SIG-M5 treated with dmso at 0.1 percent for 504 hours (cell line): ENCODE measurements at regions not wholly inside any gene's neighbourhood (a gene's known extent, or its start where the extent isn't known, plus 50 kb on each side); places are given as distances from the start of the nearest gene placed in this dataset.

Source experiments
- DNase-seq: peaks from one replicate; lab custom pipeline; 2025; ENCODE audit not compliant: unreplicated experiment; lab: John Stamatoyannopoulos, UW

DNA sequence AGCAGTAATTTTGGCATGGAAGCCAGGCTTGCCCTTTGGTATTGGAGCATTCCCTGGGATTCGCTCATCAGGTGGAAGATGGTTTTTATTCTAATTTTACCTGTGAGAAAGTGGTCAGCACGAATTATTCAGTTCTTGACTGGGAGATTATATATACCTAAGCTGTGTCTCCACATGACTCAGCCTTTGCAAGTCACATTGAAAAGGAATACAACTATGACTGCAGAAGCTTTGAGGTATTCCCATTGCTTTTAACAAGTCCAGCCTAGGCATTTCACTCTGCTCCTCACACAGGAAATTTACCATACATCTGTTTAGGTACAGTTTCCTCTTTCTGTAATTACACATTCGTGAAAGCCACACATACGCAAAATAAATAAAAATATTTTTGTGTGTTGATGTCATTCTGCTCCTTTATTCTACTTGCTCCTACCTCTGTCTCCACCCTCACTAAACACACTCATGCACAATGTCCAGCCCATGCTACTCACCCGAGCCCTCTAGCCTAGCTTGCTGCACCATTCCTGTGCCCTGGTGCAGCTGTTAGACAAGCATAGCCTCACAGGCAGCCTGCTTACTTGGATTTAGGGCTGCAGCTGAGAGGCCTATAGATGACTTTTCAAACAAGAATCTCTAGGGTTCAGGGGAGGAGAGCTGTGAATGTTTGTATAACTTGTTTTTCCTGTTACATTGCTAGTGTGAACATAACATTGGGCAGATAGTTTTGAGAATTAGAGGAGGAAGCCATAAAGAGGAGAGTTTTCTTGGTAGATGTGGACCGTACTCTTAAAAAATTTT, 504.4 kb upstream of the FAT1 start:
- DNase-seq: no peak

DNA sequence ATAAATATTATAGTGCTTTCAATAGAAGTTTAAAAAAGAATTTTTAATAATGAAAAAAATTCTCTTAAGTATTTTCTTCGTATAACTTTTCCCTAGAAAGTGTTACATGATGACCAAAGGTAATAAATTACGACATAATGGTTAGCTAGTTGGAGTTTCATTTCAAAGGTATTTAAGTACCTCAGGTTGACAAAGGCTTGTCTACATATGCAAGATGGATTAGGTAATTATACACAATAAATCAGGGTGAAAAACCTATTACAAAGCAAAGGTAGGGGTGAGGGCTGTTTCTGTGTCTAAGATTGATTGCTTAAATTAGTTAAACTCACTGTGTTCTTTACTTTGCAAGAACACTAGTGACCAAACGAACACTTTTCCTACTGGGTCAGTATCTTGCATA, 508.5 kb upstream of the FAT1 start:
- DNase-seq: no peak

DNA sequence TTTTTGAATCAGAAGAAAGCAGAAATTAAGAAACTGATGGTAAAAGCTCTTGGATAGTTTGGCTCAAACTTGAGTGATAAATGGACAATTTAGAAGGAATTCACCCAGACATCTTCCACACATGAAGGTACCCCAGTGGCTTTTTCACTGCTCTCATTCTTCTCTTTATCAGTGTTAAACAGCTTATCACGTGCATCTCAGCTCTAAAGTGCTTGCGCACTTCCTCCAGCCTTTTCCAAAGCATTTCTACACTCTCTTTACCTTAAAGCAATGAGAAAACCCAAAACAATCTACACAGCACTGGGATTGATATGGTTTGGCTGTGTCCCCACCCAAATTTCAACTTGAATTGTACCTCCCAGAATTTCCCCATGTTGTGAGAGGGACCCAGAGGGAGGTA, 509.1 kb upstream of the FAT1 start:
- no peak for DNase-seq

DNA sequence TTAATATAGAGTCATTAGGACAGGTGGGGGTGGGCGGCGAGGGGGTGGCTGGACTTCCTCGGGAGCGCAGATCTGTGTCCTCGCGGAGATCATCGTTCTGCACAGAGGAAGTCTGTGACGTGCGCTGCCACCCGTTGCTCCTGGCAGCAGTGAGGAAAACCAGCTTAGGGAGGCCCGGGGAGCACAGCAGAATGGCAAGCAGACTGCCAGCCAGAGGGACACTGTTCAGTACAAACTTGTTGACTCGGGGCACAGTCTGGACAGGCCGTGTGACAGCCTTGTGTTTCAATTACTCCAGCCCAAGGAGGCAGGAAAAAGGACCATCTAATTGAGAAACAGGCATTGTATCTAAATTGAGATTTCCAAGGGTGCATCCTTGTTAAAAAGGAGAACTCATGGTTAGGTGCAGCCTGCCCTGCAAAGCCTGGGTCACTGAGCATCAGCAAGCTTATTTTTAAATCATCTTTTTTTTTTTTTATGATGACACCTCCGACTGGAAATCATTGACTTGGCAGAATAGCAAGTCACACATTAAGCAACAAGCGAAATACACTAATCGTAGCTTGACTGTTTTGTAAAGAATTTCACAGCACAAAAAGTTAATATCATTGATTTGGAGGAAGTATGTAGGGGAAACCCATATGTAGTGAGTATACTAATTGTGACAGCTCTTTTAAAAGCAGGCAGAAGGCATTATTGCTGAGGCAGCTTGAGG, 512.0 kb upstream of the FAT1 start:
- DNase-seq: no peak

DNA sequence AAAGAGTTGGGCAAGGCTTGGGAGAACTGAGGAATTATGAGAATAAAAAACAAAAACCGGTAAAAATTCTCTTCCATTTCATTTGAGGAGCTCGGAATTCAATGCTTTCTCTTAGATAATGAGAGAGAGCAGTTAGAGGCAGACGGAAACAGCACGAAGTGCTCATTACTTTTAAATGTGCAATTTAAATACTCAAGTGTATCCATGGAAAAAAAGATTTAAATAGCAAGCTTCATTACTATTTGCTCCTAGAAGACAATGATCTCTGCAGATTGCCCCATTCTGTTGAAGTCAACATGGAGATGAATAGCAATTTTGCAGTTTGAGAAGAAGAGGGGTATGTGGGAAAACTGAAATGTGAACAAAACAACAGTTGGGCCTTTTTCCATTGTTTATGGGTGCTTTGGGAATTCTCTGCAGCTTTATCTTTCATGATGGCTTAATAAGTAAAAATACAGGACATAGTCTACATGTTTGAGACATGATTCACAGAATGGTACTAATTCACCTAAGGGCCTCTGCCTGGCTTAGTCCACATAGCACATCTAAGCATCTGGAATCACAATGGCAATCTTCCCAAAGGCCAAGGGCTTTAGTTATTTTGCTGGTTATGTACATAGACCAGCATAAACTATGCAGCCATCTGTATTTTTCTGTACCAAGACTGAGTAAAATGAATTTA, 512.7 kb upstream of the FAT1 start:
- no peak for DNase-seq

DNA sequence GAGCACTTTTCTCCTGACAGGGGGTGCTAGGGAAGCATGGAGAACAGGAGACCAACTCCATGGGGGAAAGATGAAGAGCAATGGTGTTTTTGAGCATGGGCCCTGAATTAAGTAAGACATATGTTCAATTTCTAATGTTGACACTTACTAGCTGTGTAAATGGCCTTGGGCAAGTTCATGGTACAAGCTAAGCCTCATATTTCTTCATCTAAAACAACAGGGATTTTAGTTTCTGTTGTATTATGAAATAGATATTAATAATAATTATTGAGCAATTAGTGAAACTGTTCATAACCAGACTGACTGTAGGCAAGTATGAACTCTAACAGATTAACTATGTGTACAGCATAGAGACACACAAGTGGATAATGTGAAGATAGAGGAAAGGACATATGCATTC, 515.0 kb upstream of the FAT1 start:
- no peak for DNase-seq

DNA sequence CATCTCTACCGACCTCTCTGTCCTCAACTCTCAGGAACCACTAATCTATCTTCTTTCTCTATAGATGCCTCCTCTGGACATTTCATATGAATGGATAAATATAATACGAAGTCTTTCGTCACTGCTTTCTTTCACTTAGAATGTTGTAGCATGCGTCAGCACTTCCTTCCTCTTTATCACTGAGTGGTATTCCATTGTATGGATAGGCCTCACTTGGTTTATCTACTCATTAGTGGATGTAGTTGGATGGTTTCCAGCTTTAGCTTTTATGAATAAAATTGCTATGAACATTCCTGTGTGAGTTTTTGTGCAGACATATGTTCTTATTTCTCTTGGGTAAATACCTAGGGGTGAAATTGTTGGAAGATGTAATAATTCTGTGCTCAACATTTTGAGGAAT, 528.2 kb upstream of the FAT1 start:
- DNase-seq: no peak

DNA sequence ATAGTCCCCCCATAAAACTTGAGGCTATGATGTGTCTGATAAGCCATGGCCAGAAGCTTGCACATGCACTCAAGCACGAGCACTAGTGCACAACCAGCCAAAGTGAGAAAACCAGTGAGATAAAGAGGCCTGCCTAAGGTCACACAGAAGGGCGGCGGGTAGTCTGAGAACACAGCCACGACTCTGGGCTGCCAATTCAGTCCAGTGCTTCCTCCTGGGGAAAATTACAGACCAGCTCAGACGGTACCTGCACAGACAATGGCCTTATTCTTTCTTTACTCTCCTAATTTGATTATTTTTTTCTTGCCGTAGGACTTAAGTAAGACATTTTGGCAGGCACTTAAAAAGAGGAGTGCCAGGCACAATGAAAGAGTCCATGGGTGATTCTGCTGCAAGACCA, 533.2 kb upstream of the FAT1 start:
- DNase-seq: no peak

DNA sequence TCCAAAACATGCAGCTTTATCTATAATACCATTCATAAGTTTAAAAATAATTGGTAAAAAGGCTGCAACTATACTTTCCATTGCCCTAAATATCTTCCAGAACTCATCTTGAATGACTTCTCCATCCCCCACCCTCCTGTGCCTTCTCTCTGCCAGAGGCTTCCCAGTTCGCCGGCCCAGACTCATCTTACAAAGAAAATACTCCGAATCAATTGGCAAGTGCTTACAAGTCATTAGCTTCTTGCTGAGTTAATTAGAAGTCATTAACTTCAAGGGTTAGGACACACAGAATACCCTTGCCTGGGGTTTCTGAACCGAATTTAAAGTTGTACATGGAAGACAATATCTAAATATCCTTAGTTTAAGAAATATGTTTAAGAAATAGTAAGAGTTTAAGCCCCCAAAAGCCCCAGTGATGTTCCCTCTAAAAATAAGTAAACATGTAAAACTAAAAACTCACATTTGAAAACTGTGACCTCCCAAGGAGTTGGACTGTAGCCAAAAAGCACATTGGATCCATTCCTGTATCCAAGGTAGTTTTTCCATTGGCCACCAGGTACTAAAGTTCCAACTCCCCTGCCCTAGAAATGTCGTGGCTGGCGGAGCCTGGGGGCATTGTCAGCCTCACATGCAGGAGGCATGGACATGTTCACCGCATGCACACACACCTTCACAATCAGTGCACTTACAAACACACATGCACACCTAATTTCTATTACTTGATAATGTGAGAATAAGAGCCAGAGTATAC, 535.2 kb upstream of the FAT1 start:
- no peak for DNase-seq

DNA sequence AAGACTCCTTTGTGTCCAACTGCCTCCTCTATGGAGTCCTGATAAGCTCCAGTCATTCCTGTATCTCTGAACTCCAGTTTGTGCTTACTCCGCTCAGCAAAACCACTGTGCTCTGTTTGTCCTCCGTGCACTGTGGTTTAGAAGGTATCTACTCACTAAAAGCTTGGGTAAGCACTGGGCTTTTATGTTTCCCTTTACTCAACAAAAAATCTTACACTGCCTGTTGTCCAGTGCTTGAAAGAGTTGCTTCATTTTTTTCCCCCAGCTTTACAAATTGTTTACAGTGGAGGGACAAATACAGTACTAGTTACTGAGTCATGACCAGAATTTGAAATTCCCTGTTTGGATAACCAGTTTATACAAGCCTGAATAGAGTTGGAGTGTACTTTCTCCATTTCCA, 545.3 kb upstream of the FAT1 start:
- no peak for DNase-seq

DNA sequence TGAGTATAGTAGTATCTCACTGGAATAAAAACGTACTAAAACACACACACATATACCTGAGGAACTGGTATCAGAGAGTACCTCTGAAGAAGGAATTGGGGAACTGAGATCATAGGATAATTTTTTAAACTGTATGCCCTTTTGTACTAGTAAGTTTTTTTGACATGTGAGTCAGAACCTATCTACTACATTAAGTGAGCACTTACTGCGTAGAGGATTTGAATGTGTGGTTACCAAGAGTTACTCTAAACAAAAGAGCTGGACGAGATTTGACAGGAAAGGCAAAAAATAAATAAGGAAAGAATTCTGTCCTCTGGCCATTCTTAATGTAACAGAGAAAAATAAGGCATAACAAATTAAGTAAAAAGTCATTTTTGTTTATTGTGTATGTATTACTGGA, 546.5 kb upstream of the FAT1 start:
- DNase-seq: no peak

DNA sequence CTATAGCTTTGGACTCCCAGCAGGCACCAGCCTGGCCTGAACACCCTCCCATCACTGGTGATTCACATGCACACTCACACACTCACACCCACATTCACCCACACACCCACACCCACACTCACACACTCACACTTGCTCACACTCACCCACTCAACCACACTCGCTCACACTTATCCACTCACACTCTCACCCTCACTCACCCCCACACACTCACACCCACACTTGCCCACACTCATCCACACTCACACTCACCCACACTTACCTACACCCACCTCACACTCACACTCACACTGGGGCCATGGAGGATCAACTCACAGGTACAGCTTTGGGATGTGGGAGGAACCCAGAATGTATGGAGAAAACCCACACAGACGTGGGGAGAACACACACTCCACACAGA, 548.2 kb upstream of the FAT1 start:
- DNase-seq: no peak

DNA sequence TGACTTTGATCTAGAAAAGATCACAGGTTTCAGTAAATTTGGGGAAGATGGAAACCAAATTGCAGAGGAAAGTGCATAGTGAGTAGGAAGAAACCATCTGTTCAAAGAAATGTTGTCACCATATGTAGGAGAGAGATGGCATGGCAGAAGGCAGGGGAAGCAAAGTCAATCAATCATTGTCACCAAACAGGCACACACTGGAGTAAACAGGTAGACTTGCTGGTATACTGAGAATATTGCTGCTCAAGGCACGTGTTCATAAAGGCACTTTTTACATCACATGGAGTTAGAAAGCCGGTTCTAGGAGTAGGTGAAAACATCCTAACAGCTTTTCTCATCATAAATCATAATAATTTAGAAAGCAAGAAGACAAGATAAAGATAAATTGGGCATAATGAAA, 550.5 kb upstream of the FAT1 start:
- DNase-seq: no peak

DNA sequence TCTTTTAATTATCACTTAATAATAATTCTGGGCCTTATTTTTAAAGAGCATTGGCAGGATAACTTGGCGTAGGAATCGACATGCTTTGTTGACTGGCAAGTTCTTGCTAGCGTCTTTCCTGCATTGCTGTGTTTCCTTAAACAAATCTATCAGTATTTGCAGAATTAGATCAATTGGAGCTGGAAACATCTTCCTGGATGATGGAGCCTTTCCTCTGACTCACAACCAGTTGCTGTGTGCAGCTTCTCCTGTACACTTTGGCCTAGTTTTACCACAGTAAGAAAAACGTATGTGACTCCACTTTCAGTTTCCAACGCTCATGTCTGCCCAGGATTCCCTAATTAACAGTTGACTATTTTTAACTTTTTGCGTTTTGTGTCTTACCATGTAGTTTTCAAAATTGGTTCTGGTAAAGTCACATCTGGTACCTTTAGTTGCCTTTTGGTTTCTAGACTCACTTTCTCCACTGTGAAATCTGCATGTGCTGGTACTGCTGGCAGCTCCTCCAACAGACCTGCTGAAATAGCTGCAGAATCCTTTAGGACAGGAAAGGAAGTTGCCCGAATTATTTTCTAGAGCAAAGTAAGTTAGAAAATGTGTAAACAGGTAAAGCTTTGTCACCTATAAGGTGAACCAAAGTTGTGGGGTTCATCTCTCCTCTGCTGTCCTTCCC, 553.2 kb upstream of the FAT1 start:
- no peak for DNase-seq

DNA sequence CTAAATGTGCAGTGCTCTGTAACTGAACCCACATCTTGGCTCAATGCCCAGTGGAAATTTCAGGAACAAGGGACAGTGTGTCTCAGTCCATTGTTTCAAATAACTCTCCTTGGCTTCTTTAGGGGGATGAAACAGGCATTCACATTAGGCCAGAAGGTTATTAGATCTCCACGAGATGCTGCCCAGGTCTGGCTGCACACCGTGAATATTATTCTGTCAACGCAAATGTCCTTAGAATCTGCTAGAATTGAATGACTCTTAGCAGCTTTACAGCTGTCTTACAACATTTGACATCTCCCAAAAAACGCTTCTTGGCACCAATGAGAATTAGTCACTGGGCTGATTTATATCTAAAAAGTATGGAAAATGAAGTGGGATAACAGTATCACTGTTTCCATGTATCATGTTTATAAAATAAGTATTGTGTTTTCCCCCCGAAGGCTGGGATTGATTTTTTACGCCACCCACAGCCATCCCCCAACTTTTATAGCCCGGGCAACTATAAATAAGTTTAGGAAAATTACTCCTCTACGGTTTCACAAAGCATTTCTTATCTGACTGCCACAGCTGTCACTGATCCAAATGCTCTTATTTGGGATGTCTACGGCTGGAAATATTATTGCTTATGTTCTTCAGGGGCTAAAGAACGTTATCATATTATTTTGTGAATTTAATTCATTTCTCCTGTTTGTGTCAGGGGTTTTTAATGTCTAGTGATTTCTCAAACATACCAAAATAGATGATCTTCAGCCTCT, 559.7 kb upstream of the FAT1 start:
- DNase-seq: no peak

DNA sequence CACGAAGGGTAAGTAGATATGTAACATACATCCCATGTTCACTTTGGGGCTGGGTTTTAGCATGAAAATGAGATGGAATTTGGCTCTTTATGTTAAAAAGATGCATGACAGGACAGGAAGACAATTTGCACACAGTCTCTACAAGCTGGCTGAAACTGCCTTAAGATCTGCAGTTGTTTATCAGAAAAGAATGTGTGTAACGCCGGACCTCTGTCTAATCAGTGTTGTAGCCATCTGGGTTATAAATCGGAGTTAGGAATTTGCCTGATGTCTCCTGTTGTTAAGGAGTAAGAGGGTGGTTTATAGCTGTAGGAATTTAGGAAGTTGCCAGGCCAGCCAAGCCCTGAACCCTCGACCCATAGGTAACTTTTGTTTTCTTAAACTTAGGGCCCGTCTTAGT, 562.9 kb upstream of the FAT1 start:
- DNase-seq: no peak

DNA sequence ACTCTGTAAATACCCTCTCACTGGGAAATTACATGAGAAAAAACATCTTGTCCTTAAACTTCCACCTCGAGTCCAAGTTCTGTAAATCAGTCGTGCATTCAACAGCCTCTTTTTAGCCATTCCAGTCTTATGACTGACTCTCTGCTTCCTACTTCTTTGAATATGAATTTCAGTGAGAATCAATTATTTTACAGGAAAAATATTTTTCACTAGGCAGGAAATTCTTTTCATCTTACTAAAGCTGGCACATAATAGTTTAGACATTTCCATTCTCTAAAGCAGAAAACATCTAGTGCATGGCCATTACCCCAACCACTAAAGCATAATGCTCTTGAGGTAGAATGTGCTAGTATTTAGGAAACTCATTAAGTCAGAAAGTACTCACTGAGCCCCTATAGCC, 565.7 kb upstream of the FAT1 start:
- no peak for DNase-seq

DNA sequence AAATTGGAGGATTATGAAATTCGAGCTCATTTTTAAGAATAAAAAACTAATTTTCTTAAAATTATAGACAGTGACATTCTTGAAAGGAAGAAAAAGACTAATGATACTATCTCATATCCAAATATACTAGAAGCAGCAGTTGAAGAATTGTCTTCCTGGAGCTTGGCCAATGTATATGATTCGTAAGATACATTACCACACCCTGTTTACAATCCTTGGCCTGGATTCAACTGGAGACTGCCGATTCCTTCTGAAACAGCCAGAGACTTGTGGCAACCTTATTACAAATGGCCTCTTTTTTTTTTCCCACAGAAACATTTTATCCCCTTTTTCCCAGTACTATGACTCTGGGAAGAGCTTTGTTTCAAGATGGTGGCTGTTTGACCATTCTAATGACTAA, 571.2 kb upstream of the FAT1 start:
- no peak for DNase-seq

DNA sequence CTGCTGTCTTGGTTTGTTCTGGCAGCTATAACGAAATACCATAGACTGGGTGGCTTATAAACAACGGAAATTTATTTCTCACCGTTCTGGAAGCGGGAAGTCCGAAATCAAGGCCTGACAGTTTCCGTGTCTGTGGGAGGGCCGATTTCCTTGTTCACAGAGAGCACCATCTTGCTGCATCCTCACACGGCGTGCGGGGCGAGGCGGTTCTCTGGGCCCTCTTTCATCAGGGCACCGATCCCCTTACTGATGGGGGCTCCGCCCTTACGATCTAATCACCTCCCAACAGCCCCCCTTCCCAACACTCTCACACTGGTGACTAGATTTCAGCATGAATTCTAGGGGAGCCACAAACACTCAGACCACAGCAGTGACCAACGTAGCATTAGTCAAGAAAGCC, 578.3 kb upstream of the FAT1 start:
- no peak for DNase-seq

DNA sequence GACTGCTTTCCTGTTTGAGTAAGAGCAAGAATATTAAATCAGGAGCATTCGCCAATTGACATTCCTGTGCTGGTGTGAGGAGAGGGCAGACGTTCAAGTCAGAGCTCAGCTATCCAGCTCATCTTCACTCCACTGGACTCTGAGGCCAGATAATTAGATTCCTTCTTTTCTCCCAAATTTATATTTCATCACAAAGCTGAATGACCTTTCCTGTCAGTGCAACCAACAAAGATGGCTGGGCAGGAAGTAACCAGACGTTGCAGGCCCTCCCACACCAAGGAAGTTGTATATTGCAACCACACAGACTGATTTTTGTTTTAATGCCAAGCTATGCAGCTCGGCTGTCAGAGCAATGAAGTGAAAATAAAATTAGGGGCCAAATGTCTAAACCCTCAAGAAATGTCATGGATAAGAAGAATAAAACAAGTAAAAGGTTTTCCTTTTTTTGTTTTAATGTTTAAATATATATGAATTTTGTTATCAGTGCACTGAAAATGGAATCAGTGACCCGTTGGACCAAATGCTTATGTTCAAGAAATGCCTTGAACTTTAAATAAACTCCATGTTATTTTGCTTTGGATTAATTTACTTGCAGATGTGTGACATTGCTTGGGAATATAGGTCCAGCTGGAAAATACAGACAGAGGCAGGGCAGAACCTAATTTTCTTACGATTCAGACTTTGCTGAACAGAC, 578.9 kb upstream of the FAT1 start:
- DNase-seq: no peak
